GM19239 (cell line): ENCODE measurements at regions not wholly inside any gene's neighbourhood (a gene's known extent, or its start where the extent isn't known, plus 50 kb on each side); places are given as distances from the start of the nearest gene placed in this dataset.

Experiments used
- DNase-seq: peaks from one replicate; pipeline ENCODE4 v3.0.0; 2011; ENCODE audit warnings: low spot score; ENCODE audit not compliant: insufficient read length
- FAIRE-seq: peaks from 2 replicates; lab custom pipeline; 2011; peaks lifted over from hg19 to GRCh38; lab: Jason Lieb, UNC

GRCh38 chr6:54440549-54440948, 132.3 kb downstream of the TINAG start:
- DNase-seq (no peak), FAIRE-seq (no peak)

- no peak for DNase-seq
- FAIRE-seq = no peak
Measured at GRCh38 chr6:54441020-54441419, 132.8 kb downstream of the TINAG start.

- no peak for FAIRE-seq
Measured at GRCh38 chr6:54441687-54442248, 133.5 kb downstream of the TINAG start.

GRCh38 chr6:54445207-54445606, 137.0 kb downstream of the TINAG start:
- FAIRE-seq (no peak), DNase-seq (no peak)

More at GRCh38 chr6:54441687-54442248, 133.5 kb downstream of the TINAG start:
- DNase-seq = no peak

- DNase-seq = no peak
- no peak for FAIRE-seq
Measured at GRCh38 chr6:54448617-54449016, 140.4 kb downstream of the TINAG start.

DNA sequence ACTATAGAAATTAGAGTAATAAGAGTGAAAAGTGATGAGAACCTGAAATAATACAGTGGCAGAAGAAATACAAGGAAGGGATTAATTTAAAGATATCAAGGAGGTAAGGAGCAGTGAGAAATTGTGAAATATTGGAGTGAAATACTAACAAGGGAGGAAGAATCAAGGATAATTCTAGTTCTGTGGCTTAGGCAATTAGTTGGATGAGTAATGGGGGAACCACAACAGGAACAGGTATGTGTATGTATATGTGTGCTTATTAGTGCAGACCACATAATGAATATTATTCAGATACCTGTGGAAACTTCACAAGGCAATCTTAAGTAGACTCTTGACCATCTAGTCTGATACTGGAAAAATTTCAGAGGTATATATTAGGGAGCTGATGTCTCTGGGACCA, 143.3 kb downstream of the TINAG start:
- FAIRE-seq (no peak), DNase-seq (no peak)

GRCh38 chr6:54463354-54464024, 155.2 kb downstream of the TINAG start:
- DNase-seq (no peak), FAIRE-seq (no peak)

- no peak for FAIRE-seq
- DNase-seq = no peak
Measured at GRCh38 chr6:54465649-54466300, 157.5 kb downstream of the TINAG start.

GRCh38 chr6:54467384-54467783, 159.1 kb downstream of the TINAG start:
- DNase-seq (no peak), FAIRE-seq (no peak)

- no peak for FAIRE-seq
- no peak for DNase-seq
Measured at GRCh38 chr6:54473328-54473727, 165.1 kb downstream of the TINAG start.

- no peak for FAIRE-seq
Measured at GRCh38 chr6:54474898-54475297, 166.7 kb downstream of the TINAG start.

DNA sequence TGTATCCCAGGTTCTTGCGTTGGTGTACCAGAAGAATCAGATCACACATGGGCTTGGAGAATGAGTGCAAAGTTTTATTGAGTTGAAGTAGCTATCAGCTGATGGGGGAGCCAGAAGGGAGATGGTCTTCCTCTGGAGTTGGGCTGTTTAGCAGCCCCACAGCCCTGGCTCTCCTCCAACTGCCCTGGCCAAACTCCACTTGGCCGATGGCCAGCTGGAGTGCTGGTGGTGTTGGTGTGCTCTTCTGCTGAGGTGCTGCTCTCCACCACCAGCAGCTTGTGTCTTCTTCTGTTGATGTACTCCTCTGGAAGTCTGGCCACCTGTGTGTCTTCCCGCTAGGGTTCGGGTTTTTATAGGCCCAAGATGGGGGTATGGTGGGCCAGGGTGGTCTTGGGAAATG, 172.8 kb downstream of the TINAG start:
- FAIRE-seq (no peak), DNase-seq (no peak)

More at GRCh38 chr6:54474898-54475297, 166.7 kb downstream of the TINAG start:
- DNase-seq = no peak

GRCh38 chr6:54491431-54491830, 183.2 kb downstream of the TINAG start:
- DNase-seq (no peak), FAIRE-seq (no peak)

- DNase-seq (no peak), FAIRE-seq (no peak)
Measured at GRCh38 chr6:54493138-54493537, 184.9 kb downstream of the TINAG start.

GRCh38 chr6:54503144-54503543, 194.9 kb downstream of the TINAG start:
- DNase-seq = no peak
- FAIRE-seq = no peak

GRCh38 chr6:54515013-54515412, 206.8 kb downstream of the TINAG start:
- DNase-seq = no peak
- no peak for FAIRE-seq

GRCh38 chr6:54515713-54516112, 207.5 kb downstream of the TINAG start:
- no peak for FAIRE-seq
- DNase-seq = no peak

DNA sequence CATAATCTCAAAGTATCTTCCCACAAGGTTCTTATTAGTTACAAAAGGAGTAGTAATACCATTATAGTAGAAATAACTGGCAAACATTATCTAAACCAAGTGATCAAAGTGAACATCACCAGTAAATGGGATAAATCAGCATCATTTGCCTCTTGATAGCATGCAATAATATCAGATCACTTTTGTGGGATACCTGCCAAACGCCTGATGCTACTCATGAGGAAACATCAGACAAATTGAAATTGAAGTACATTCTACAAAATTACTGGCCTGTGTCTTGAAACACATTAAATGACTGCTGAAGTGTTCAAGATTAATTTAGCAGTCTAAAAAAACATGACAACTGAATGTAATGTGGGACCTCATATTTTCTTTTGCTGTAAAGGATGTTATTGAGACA, 208.1 kb downstream of the TINAG start:
- FAIRE-seq (no peak), DNase-seq (no peak)

- DNase-seq (no peak), FAIRE-seq (no peak)
Measured at GRCh38 chr6:54519161-54519560, 210.9 kb downstream of the TINAG start.

- DNase-seq (no peak), FAIRE-seq (no peak)
Measured at GRCh38 chr6:54525731-54526130, 217.5 kb downstream of the TINAG start.

DNA sequence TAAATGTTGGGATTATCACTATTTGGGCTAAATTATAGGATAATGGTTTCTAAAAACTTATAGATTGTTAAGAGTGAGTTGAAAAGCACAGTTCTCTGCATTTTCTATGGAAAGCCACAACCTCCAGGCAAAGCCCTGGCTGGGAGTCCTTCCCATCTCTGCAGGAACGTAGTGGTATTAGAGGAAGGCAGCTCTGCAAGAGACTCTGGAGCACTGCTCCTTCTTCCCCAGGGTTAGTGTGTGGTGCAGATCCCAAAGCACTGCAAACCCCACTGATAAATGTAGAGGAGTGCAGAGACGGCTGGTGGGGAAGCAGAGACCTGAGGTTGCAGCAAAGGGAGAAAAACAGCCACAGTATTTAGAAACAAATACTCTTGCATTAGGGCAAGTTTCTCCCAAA, 225.3 kb downstream of the TINAG start:
- DNase-seq (no peak), FAIRE-seq (no peak)

DNA sequence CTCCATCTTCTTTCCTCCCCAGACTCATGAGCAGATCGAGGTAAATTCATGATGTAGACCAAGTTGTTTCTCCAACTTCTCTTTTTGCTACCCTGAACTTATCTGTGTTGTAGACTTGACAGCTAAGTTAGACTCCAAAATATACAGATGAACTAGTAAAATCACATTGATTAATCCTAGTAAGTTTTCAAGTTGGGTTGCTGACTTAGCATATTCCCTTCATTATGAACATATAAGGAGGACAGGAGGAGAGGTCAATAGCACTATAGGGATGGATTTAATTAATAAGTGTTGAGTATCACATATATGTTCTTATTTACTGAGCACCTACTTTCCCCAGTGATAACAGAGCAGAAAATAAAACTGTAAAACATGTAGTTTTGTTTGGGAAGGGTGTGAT, 227.3 kb downstream of the TINAG start:
- no peak for DNase-seq
- no peak for FAIRE-seq
